Stimulated activated naive B cell treated with anti-CD40 and anti-IgM and Interleukin-4, amounts not matched to agents 10 μg/mL and 1 μg/mL and 100 μg/mL, for 72 hours (primary cell): ENCODE measurements at regions not wholly inside any gene's neighbourhood (a gene's known extent, or its start where the extent isn't known, plus 50 kb on each side); places are given as distances from the start of the nearest gene placed in this dataset.

Experiments
- ATAC-seq, 2 donors: fragments of 150-1000 bp; cut with Tn5 transposase; replicated peaks; 2 replicates each; pipeline ENCODE4 v1.10.0; 2021; ENCODE audit warnings: moderate library complexity in 1 of 2
- DNase-seq: peaks from one replicate; pipeline ENCODE4 v3.0.0; 2021
- H3K27ac Mint-ChIP-seq: one replicate; pipeline ENCODE4 v1.8.0; 2022; ENCODE audit warnings: mild to moderate bottlenecking, mixed read lengths
- H3K27me3 Mint-ChIP-seq, 2 donors: one replicate each; pipeline ENCODE4 v1.8.0; 2022; ENCODE audit warnings: mixed read lengths in 2 of 2
- H3K36me3 Mint-ChIP-seq, 2 donors: one replicate each; pipeline ENCODE4 v1.8.0; 2022; ENCODE audit warnings: mixed read lengths in 2 of 2, mild to moderate bottlenecking in 1 of 2
- H3K4me1 Mint-ChIP-seq, 2 donors: one replicate each; pipeline ENCODE4 v1.8.0; 2022; ENCODE audit warnings: mixed read lengths in 2 of 2, mild to moderate bottlenecking in 1 of 2
- H3K4me3 Mint-ChIP-seq, 2 donors: one replicate each; pipeline ENCODE4 v1.8.0; 2022; ENCODE audit warnings: mild to moderate bottlenecking in 2 of 2, mixed read lengths in 2 of 2, moderate library complexity in 1 of 2
- H3K9me3 Mint-ChIP-seq, 2 donors: one replicate each; pipeline ENCODE4 v1.8.0; 2022; ENCODE audit warnings: mixed read lengths in 2 of 2, mild to moderate bottlenecking in 1 of 2

- no peaks in the 10 kb centered on the region for H3K4me1 Mint-ChIP-seq
- DNase-seq (no peak), ATAC-seq (no peak)
- H3K4me3 Mint-ChIP-seq = no peak overlapping the region
- no peak overlapping the region for H3K27ac Mint-ChIP-seq
- no peaks in the 10 kb centered on the region for H3K27me3 Mint-ChIP-seq
- peaks cover 14 to 34% of the 10 kb centered on the region in 2 donors for H3K9me3 Mint-ChIP-seq
- no peaks in the 10 kb centered on the region for H3K36me3 Mint-ChIP-seq
Observed at GRCh38 chr18:78123144-78123909, 856.3 kb upstream of the SALL3 start.

- no peaks in the 10 kb centered on the region for H3K27me3 Mint-ChIP-seq
- DNase-seq (no peak), ATAC-seq (no peak)
- H3K36me3 Mint-ChIP-seq = no peaks in the 10 kb centered on the region
- no peaks in the 10 kb centered on the region for H3K4me1 Mint-ChIP-seq
- H3K27ac Mint-ChIP-seq = no peak overlapping the region
- H3K4me3 Mint-ChIP-seq = no peak overlapping the region
- peaks cover 14 to 27% of the 10 kb centered on the region in 2 donors for H3K9me3 Mint-ChIP-seq
Observed at GRCh38 chr18:78123926-78124797, 855.5 kb upstream of the SALL3 start.

GRCh38 chr18:78125206-78125896 lies 854.3 kb upstream of the SALL3 start:
- H3K27ac Mint-ChIP-seq = no peak overlapping the region
- no peak for ATAC-seq
- H3K4me3 Mint-ChIP-seq = no peak overlapping the region
- H3K27me3 Mint-ChIP-seq = no peaks in the 10 kb centered on the region
- no peaks in the 10 kb centered on the region for H3K4me1 Mint-ChIP-seq
- H3K9me3 Mint-ChIP-seq = peaks cover 11 to 21% of the 10 kb centered on the region in 2 donors
- no peak for DNase-seq
- H3K36me3 Mint-ChIP-seq = no peaks in the 10 kb centered on the region

GRCh38 chr18:78126106-78126505 lies 853.5 kb upstream of the SALL3 start:
- ATAC-seq = no peak
- no peaks in the 10 kb centered on the region for H3K27me3 Mint-ChIP-seq

GRCh38 chr18:78126536-78126935 lies 853.1 kb upstream of the SALL3 start:
- DNase-seq (no peak), ATAC-seq (no peak)
- Mint-ChIP-seq H3K27me3 (no peaks in the 10 kb centered on the region), H3K9me3 (peaks cover 11 to 19% of the 10 kb centered on the region in 2 donors), H3K36me3 (no peaks in the 10 kb centered on the region), H3K27ac (no peak overlapping the region), H3K4me1 (no peaks in the 10 kb centered on the region), H3K4me3 (no peak overlapping the region)

More at GRCh38 chr18:78126106-78126505, 853.5 kb upstream of the SALL3 start:
- Mint-ChIP-seq H3K4me1 (no peaks in the 10 kb centered on the region), H3K36me3 (no peaks in the 10 kb centered on the region), H3K9me3 (peaks cover 11 to 21% of the 10 kb centered on the region in 2 donors), H3K4me3 (no peak overlapping the region), H3K27ac (no peak overlapping the region)
- DNase-seq = no peak

GRCh38 chr18:78127041-78127440 lies 852.6 kb upstream of the SALL3 start:
- Mint-ChIP-seq H3K27ac (no peak overlapping the region), H3K4me3 (no peak overlapping the region), H3K9me3 (peaks cover 11 to 18% of the 10 kb centered on the region in 2 donors), H3K4me1 (no peaks in the 10 kb centered on the region), H3K27me3 (no peaks in the 10 kb centered on the region), H3K36me3 (no peaks in the 10 kb centered on the region)
- ATAC-seq (no peak), DNase-seq (no peak)

- Mint-ChIP-seq H3K4me3 (no peak overlapping the region), H3K4me1 (no peaks in the 10 kb centered on the region), H3K27ac (no peak overlapping the region), H3K27me3 (no peaks in the 10 kb centered on the region), H3K36me3 (no peaks in the 10 kb centered on the region), H3K9me3 (peaks cover 11 to 18% of the 10 kb centered on the region in 2 donors)
- no peak for DNase-seq
- ATAC-seq = no peak
Observed at GRCh38 chr18:78128004-78128403, 851.6 kb upstream of the SALL3 start.

- Mint-ChIP-seq H3K27me3 (no peaks in the 10 kb centered on the region), H3K36me3 (no peaks in the 10 kb centered on the region), H3K9me3 (peaks cover 11 to 18% of the 10 kb centered on the region in 2 donors)
Observed at GRCh38 chr18:78129260-78129659, 850.4 kb upstream of the SALL3 start.

GRCh38 chr18:78130232-78131195 lies 849.1 kb upstream of the SALL3 start:
- ATAC-seq (no peak), DNase-seq (no peak)

More at GRCh38 chr18:78129260-78129659, 850.4 kb upstream of the SALL3 start:
- ATAC-seq (no peak), DNase-seq (no peak)
- Mint-ChIP-seq H3K4me3 (no peak overlapping the region), H3K27ac (no peak overlapping the region), H3K4me1 (no peaks in the 10 kb centered on the region)

GRCh38 chr18:78133729-78134128 lies 845.9 kb upstream of the SALL3 start:
- Mint-ChIP-seq H3K9me3 (no peaks in the 10 kb centered on the region), H3K27ac (no peak overlapping the region), H3K4me3 (no peak overlapping the region), H3K36me3 (no peaks in the 10 kb centered on the region), H3K27me3 (peaks cover 0 to 5% of the 10 kb centered on the region in 2 donors), H3K4me1 (no peaks in the 10 kb centered on the region)
- ATAC-seq (no peak), DNase-seq (no peak)

More at GRCh38 chr18:78130232-78131195, 849.1 kb upstream of the SALL3 start:
- Mint-ChIP-seq H3K4me3 (no peak overlapping the region), H3K4me1 (no peaks in the 10 kb centered on the region), H3K36me3 (no peaks in the 10 kb centered on the region), H3K27ac (no peak overlapping the region), H3K27me3 (no peaks in the 10 kb centered on the region), H3K9me3 (peaks cover 8 to 16% of the 10 kb centered on the region in 2 donors)

- Mint-ChIP-seq H3K27me3 (peaks cover 10 to 13% of the 10 kb centered on the region in 2 donors), H3K36me3 (no peaks in the 10 kb centered on the region), H3K4me3 (no peak overlapping the region), H3K9me3 (peaks cover 0 to 3% of the 10 kb centered on the region in 2 donors), H3K4me1 (no peaks in the 10 kb centered on the region), H3K27ac (no peak overlapping the region)
- ATAC-seq (no peak), DNase-seq (no peak)
Observed at GRCh38 chr18:78136986-78137385, 842.6 kb upstream of the SALL3 start.

- no peaks in the 10 kb centered on the region for H3K4me1 Mint-ChIP-seq
- H3K36me3 Mint-ChIP-seq = no peaks in the 10 kb centered on the region
- ATAC-seq (no peak), DNase-seq (no peak)
- H3K9me3 Mint-ChIP-seq = peaks cover 0 to 3% of the 10 kb centered on the region in 2 donors
- no peak overlapping the region for H3K4me3 Mint-ChIP-seq
- H3K27me3 Mint-ChIP-seq = peaks cover 10 to 13% of the 10 kb centered on the region in 2 donors
- no peak overlapping the region for H3K27ac Mint-ChIP-seq
Observed at GRCh38 chr18:78138983-78139496, 840.6 kb upstream of the SALL3 start.

- no peak overlapping the region for H3K27ac Mint-ChIP-seq
- no peaks in the 10 kb centered on the region for H3K4me1 Mint-ChIP-seq
- H3K27me3 Mint-ChIP-seq = peaks cover 10 to 13% of the 10 kb centered on the region in 2 donors
- no peak overlapping the region for H3K4me3 Mint-ChIP-seq
- ATAC-seq (no peak), DNase-seq (no peak)
- H3K9me3 Mint-ChIP-seq = peaks cover 0 to 3% of the 10 kb centered on the region in 2 donors
- no peaks in the 10 kb centered on the region for H3K36me3 Mint-ChIP-seq
Observed at GRCh38 chr18:78140294-78140693, 839.3 kb upstream of the SALL3 start.
